MM.1S (cell line): ENCODE measurements at regions not wholly inside any gene's neighbourhood (a gene's known extent, or its start where the extent isn't known, plus 50 kb on each side); places are given as distances from the start of the nearest gene placed in this dataset.

Source experiments
- CTCF ChIP-seq: fragments of 300-600 bp; sonication (generic); IDR thresholded peaks from 2 replicates; pipeline ENCODE4 v1.5.1; 2016; ENCODE audit warnings: antibody characterized with exemption, low read length, mixed read lengths
- EZH2 ChIP-seq: fragments of 300-600 bp; sonication (generic); optimal IDR thresholded peaks from 2 replicates; pipeline ENCODE3; 2017; ENCODE audit warnings: low read depth, mild to moderate bottlenecking, antibody characterized with exemption, low read length, mixed read lengths
- EZH2phosphoT487 ChIP-seq: fragments of 300-600 bp; sonication (generic); IDR thresholded peaks from 2 replicates; pipeline ENCODE4 v1.6.1; 2018; ENCODE audit warnings: antibody characterized with exemption, low read length

GRCh38 chr7:45420843-45421495 is 153.2 kb upstream of the ADCY1 start:
- TF ChIP-seq CTCF: no peak
- TF ChIP-seq EZH2: no peak
- no peak for TF ChIP-seq EZH2phosphoT487
